ENCODE measurements at regions not wholly inside any gene's neighbourhood (a gene's known extent, or its start where the extent isn't known, plus 50 kb on each side); places are given as distances from the start of the nearest gene placed in this dataset.
"Not testable (repeated sequence)": the region's sequence is repeated elsewhere in the genome, so short reads cannot be mapped to it uniquely, and the experiment has no call there.

DNA sequence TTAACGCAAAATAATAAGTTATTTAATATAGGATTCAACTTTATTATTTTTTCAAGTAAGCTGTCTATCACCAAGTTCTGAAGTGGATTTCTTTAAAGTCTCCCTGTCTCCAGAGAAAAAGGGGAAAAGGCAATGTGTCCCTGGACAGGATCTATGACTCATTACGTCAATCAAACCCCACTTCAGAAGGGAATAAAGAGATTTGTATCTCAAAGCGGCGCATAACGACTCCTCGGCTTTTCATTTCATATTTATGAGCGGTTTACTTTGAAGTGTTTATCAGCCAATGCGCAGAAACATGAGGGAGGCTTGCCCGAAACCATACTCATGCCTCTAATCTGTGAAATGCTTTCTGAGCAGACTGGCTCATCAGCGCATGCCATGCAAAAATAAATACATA, 938.6 kb upstream of the WWC1 start:
- DNase-seq, result no peak

DNA sequence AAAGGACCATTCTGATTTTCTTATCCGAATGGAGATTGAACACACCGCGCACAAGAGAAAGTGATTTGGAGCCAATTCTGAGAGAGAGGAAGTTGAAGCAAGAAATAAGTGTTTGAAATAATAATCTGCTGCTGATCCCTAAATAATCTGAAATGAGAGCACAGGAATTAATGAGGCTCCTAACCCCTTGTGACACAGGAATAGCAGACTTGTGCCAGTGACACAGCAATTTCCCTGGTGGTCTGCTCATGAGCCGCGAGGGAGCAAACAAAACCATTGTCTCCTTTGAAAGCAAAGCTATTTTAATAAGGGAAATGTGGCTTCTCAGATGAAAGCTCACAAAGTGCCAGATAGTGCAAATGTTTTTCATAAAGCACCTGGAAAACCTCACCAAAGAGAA, 936.1 kb upstream of the WWC1 start:
- no peak for DNase-seq

DNA sequence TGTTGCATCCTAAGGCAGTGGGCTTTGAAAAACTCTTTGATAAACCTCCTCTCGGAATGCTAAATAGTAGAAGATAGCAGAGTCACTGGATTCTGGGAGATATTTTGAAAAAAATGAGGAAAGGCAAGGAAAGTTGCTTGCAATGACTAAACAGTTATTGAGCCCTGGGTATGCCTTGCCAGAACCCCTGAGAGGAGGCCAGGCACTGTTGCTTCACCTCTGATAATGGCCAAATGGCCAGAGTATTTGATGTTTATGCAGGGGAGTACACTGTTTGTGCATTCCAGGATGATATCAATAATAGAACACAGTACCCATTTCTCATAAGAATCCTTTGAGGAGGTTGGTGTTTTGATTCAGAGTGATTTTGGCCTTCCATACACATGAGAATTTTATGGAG, 935.1 kb upstream of the WWC1 start:
- no peak for DNase-seq

DNA sequence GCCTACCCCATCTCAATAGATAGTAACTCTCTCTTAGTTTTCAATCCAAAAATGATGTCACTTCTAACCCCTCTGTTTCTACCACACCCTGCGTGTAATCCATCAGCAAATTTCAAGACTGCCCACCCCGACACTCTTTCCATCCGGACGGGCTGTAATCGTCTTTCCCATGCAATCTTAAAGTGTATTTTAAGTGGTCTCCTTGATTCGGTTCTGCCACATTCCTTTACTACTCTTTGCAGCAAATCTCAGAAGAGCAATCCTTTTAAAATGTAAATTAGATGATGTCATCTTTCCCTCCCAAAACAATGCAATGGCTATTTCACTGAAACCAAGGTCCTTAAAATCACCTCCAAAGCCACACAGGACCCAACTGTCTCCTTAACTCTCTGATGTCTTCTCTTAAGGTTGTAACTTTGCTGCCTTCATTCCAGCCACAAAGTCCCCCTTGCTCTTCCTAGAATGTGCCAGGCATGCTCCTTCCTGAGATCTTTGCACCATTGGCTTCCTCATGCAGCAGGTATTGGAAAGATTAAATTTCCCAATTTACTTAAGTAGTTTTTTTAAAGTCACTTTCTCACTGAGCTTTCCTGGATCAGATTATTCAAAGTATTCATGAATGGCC, 932.5 kb upstream of the WWC1 start:
- DNase-seq, result no peak

DNA sequence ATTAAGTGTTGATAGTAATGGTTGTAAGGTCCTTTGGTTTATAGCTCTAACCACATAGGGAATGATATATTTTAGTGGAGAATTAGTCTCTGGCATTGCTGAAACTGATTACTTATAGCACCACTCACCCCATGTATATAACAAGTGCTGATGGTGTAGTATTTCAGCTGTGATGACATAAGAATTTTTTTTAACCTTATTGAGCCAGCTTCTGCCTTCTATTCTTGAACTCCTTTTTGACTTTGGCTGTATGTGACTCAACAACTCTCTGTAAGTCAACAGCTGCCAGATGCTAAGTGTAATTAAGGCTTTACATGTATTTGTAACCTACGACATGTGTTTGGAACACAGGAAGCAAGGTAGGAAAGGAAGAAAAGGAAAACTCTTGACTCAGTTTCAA, 929.6 kb upstream of the WWC1 start:
- DNase-seq, result no peak

DNA sequence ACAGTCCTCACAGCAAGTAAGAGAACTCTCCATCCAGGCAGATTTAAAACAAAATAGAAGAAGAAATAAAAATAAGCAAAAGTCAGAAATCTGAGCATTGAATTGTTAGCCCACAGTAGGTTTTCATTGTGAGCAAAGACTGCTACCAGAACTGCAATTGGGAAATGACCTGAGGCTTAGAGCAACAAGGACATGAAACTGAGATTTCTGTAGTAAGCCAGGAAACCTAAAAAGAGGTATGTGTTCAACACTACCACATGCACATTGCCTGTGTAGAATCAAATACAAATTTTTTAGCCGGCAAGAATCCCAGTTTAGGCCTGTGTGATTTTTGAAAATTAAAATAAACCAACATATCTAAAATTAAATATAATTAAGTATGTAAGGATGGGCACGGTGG, 928.4 kb upstream of the WWC1 start:
- DNase-seq, result no peak

DNA sequence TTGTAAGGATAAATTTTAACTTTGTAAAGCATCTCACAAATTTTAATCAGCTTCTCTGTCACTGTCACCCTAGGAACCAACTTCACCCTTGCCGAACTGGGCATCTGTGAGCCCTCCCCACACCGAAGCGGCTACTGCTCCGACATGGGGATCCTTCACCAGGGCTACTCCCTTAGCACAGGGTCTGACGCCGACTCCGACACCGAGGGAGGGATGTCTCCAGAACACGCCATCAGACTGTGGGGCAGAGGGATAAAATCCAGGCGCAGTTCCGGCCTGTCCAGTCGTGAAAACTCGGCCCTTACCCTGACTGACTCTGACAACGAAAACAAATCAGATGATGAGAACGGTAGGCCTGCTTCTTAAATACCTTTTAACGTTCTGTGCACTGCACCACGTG, 916.3 kb upstream of the WWC1 start:
- DNase-seq, result no peak

DNA sequence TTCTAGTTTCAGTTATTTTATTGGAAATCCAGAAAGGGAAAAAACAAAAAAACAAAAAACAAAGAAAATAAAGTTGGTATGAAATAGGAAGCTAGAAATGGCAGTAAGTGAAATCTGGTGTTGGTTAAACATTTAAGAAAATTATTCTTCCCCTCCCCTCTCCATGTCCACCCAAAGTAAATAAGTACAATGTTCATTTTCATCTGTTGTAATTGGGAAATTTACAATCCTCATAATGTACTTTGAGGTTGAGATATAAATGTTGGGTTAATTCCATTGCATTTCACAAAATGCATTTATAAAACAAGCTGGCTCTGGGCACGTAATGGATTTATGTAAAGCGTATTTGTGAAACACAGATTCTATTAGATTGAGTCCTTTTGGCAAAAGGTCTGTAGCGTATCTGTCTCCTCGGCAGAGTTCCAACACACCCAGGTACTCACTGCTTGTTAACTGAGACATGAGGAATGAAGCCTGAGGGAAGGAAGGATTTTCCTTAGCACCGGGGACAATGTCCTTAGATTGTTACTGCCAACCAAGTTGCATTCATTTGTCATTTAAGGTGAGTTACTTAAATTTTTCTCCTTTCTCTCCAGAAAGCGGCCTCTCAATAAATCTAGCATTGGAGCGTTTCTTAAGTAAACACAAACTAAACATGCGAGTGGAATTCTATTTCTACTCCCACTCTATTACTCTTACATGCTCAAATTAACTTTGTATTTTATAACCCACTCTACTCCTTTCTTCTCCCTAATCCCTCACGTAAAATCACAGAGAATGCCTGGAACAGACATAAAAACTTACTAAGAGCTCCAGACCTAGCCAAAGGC, 912.3 kb upstream of the WWC1 start:
- no peak for DNase-seq

DNA sequence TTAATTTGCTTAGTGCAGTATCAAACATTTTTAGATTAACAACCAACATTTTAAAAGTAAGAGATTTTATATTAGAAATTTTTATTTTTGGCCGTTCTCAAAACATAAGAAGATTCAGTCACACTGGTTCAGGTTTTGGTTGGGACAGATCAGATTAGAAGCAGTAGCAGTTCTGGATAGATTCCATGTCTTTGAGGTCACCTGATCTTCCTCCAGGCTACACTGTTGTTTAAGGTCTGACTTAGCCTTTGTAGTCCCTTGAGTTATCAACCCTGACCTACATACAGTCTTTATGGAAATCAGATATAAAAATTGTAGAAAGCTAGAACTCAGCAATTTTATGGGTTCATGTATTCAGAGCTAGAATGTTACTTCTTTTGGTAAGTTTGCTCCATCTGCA, 910.0 kb upstream of the WWC1 start:
- DNase-seq, result no peak

DNA sequence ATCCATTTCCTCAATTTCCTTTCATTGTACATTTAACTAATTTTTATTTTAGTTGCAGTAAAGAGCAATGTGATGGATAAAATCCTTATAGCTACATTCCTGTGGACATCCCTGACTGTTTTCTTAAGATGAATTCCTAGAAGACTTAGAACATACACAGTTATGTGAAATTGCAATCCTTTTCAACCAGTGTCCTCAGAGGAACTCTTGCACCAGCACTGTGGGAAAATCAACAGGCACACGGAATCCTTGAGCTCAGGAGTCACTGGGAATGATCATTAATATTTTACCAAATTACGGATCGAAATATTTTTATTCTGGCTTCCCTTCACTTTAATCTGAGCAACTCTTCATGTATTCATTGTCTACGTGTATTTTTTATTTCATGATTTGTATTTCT, 901.9 kb upstream of the WWC1 start:
- no peak for DNase-seq

DNA sequence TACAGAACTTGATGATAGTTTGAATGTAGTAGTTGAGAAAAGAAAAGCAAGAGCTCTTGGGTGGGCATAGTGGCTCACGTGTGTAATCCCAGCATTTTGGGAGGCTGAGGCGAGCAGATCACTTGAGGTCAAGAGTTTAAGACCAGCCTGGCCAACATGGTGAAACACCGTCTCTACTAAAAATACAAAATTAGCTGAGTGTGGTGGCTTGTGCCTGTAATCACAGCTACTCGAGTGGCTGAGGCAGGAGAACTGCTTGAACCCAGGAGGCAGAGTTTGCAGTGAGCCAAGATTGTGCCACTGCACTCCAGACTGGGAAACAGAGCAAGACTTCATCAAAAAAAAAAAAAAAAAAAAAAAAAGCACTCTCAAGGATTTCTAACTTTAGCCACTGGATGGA, 900.2 kb upstream of the WWC1 start:
- DNase-seq, result not testable (repeated sequence)

DNA sequence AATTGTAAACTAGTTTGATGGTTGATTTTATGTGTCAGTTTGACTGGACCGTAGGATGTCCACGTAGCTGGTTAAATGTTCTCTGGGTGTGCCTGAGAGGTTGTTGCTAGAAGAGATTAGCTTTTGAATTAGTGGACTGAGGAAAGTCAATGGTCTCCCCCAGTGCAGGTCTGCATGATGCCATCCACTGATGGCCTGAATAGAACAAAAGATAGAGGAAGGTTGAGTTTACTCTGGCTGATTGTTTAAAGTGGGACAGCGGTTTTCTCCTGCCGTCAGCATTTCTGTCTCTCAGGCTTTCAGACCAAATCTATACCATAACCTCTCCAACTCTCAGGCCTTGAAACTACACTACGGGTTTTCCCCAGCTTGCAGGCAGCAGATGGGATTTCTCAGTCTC, 899.2 kb upstream of the WWC1 start:
- DNase-seq, result no peak

DNA sequence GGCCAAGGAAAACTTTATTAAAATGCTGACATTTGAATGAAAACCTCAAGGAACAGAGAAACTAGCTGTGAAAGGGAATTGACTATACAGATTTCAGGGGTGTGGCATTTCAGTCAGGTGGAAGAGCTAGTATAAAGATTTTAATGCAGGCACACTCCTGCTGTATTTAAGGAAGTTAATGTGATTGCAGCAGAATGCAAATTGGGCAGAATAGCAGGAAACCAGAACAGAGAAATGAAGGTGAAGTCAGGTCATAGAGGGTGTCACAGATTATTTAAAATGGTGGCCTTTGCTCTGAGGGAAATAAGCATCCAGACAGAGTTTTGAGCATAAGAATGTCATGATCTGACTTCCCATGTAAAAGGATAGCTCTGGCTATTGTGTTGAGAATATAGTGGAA, 898.1 kb upstream of the WWC1 start:
- no peak for DNase-seq

DNA sequence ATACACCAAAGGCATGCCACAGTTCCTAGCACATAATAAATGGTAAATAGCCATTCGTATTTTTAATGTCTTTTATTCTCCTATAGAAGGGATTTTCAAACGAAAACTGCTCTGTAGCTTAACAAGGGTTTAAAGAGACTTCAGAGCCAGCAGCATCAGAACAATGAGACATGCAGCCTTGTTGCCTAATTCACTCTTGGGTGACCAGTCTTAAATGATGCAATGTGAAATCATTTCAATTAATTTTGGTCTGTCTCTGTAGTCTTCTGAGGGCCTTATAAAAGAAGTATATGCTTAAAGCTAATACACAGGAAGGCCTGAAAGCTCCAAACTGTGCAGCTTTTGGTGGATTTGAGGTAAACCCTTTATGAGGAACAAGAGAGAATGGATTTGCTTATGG, 888.8 kb upstream of the WWC1 start:
- DNase-seq, result no peak

DNA sequence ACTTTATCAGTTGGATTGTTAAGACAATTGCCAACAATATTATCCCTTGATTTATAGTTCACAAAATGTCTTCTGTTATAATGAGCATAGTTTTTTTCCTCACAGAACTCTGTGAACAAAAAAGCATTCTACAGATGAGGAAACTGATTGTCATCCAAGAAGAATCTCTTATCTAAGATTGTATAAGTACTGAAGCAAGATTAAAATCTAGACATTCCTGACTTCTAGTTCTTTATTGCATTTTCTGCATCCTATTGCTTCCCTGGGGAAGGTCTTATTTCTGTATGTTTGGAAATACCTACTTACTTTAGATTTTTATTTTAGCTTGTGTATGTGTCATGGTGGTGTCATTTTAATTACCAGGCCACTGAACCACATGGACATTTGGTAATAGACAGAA, 884.9 kb upstream of the WWC1 start:
- DNase-seq, result no peak

DNA sequence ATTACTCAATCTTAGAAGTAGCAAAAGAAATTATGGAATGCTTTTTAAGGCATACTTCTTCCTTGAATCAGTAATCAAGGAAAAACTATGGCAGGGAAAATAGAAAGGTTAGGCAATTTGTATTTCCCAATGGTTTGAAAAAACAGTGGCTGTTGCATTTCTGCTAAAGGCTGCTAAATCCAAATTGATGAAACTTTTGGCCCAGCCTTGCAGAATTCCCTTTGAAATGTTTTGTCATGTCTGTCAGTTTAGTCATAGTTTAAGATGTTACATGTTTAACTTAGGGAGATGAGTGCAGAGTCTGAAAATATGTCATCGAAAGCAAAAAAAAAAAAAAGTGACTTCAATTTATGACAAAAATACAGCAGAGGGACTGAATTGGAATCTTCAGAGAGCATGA, 878.9 kb upstream of the WWC1 start:
- no peak for DNase-seq

DNA sequence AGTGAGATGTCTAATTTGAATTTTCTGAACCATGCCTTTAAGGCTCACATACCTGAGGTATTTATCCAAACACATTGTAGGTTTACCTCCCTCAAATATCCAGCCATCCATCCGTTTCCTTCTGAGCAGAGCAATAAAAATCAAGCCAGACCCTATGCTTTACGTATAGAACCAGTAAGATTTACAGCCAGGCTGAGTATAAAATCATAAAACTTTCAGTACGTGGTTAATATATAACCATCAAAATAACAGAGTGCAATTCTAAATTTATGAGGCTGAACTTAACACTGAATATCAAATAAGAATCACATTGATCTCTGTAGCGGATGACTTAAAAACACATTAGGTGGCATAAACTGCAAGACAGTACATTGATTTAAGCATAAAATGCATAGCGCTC, 877.9 kb upstream of the WWC1 start:
- DNase-seq, result no peak

DNA sequence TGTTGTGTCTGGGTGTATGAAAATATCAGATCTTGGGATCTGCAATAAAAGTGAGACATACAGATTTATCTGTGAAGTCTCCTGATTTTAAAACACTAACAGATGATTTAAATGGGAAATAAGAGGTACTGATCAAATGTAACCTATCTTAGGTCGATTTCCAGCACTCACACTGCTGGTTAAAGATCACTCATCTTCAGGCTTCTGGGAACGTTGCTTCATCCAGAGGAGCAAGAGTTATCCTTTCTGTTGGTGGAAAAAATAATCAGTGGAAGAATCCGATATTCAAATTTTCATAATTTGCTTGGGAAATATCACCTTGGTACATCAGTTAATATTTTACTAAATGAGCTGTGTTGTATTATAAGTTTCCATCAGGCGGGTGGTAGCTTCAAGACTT, 876.8 kb upstream of the WWC1 start:
- no peak for DNase-seq

DNA sequence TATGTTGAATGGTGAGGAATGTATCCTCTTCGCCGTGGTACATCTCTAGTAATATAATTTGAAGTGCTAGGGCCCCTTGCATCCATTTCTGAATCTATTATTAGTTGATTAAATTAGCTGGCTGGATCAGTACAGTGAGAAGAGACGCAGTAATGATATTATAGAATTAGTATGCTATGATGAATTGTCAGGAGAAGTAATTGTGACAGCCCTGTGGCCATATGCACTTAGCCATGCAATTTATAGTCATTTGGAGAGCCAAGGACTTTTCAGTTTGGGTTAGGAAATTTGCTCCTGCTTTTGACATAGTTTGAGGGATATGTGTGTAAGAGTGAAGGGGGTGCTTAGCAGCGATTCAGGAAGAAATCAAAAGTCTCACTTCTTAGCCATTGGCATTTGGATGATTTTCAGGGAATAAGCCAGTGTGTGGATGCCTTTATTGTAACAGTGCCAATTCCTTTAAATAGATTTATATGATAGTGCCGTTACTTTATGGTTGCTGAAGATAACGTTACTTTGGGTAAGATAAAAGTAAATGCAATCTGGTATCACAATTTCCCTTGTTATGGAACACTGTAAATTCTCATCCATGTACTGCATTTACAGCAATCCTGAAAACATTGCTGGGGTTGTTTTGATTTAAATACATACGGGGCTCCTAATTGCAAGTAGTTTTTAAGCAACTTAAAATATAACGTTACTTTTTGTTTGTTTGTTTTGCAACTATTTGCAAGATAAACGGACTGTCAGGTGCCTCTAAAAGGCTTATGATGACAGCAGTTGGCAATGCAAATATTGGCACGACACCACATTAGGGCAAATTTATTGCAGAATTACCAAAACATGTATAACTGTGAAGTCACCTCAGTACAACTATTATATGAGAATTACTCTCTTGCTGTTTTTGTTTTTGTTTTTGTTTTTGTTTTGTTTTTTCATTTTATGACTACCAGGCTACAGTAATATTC, 875.4 kb upstream of the WWC1 start:
- no peak for DNase-seq

DNA sequence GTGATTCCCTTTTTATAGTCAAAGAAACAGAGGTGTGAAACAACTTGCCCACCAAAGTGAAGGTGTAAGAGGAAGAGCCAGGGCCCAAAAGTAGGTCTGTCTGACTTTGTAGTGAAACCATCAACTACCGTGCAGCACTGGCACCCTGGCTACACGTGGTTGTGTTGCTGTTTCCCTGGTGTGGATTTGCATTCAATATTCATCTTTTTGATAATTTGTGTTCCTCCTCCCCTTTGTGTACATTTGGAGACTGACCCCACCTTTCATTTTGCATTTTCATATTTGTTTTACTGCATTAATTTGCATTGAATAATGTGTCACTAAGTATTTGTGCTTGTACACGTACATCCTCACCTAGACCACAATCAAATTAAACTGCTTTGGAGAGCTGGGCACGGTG, 873.8 kb upstream of the WWC1 start:
- DNase-seq, result no peak

DNA sequence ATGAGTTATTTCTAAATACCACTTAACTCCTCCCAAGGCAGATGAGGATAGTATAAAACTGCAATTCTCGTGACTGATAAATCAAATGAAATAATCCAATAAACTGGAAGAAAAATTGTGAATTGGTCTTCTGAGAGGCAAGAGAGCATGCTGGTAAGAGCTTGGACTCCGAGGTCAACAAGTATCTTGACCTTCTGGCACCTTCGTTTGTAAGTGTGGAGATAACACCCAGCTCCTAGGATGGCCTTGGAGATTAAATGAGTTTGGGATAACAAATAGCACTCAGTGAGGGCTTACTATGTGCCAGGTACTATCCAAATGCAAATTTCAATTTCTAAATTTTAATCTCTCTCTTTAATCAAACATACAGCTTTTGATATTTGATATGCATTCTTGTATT, 866.3 kb upstream of the WWC1 start:
- no peak for DNase-seq

DNA sequence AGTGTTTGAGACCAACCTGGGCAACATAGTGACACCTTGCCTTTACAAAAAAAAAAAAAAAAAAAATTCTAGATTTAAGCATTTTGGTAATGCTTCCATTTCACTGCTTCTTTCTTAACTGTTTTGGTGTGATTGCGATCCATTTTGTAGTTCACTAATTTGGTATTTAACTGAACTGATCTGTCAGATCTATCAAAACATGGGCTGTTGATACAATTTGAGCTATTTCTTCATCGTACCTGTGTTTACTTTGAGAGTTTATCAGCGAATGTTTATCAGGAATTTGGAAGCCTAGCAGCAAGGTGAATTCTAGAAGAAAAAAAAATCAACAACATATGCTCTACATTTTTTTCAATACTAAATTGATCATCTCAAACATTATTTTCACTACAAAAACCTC, 864.9 kb upstream of the WWC1 start:
- DNase-seq, result no peak

DNA sequence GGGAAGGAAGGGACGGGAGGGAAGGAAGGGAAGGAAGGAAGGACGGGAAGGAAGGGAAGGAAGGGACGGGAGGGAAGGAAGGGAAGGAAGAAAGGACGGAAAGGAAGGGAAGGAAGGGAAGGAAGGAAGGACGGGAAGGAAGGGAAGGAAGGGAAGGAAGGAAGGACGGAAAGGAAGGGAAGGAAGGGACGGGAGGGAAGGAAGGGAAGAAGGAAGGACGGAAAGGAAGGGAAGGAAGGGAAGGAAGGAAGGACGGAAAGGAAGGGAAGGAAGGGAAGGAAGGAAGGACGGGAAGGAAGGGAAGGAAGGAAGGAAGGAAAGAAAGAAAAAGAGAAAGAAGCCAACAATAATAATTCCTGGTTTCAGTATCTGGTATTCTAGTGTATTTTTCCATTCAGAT, 863.8 kb upstream of the WWC1 start:
- DNase-seq, result not testable (repeated sequence)

DNA sequence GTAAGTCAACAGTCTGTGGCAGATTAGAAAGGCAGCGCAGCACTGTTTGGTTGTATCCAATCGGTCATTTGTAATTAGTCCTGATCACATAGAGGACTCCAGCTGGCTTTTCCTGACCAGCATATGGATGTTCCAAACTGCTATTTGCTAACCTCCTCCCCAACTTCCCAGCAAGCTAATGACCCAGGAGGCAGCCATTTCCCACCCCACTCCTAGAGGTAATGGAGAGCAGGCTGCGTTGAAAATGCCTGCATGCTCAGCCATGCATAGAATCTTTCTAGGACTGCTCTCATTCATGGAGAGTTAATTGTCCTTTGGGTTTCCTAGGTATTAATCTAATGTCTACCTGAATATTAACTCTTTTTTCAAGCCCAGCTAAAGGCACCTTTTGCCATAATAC, 850.6 kb upstream of the WWC1 start:
- DNase-seq, result no peak

Measured in NCI-H1092 treated with DMSO at 0.1 percent for 48 hours (cell line).